ELR (cell line): ENCODE measurements at regions not wholly inside any gene's neighbourhood (a gene's known extent, or its start where the extent isn't known, plus 50 kb on each side); places are given as distances from the start of the nearest gene placed in this dataset.

Source experiments
- DNase-seq: peaks from one replicate; pipeline ENCODE4 v3.0.0-alpha.2; 2015; ENCODE audit warnings: low read depth

DNA sequence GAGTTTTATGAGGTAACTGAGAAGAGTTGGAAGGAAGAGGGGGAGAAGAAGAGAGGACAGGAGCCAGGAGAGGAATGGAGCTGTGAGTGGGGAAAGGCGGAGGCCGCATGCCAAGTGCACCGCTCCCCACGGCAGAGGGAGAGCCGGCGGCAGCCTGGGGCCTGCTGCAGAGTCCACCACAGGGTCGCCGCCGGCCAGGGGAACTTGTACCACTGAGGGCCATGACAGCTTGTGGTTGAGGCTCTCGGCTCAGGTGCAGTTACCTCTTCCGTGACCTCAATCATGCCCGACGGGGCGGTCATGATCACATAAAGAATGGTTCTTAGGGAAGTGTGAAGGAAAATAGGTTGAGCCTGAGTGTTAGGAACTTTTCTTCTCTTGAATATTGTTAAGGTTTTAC is 325.0 kb downstream of the SNAPC1 start:
- DNase-seq, result no peak

DNA sequence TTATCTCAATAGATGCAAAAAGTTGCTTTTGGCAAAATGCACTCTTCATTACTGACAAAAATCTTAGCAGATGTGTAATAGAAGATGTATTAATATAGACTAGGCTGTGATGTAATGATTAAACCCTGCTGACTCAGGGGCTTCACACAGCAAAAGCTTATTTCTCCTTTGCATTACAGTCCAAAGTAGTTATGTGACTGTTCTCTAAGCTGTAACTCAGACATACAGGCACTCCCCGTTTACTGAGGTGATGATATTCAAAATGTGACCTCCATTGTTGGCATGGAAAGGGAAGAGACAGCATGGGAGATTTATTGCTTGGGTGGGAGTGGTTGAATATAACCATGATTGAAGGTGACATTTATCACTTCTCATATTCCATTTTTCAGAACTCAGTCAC is 331.5 kb downstream of the SNAPC1 start:
- DNase-seq, result no peak

DNA sequence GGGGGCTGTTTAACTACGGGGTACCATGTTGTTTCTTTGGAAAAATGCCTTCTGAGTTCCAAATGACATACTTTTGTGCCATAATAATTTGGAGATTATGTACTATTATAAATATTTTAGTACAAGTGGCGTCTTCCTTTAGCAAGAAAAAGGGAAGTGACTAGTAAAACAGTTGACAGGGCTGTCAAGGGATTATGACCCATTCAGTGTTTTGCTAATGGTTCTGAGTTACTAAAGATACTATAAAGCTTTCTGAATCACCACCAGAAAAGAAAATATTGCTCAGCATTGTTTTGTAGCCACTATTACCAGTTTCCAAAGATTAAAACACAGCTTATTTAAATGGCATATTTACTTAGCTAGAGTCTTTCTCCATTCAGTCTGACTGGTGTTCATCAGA is 334.9 kb downstream of the SNAPC1 start:
- no peak for DNase-seq

- no peak for DNase-seq
These were observed 335.6 kb downstream of the SNAPC1 start for GRCh38 chr14:62097824-62098223.

DNA sequence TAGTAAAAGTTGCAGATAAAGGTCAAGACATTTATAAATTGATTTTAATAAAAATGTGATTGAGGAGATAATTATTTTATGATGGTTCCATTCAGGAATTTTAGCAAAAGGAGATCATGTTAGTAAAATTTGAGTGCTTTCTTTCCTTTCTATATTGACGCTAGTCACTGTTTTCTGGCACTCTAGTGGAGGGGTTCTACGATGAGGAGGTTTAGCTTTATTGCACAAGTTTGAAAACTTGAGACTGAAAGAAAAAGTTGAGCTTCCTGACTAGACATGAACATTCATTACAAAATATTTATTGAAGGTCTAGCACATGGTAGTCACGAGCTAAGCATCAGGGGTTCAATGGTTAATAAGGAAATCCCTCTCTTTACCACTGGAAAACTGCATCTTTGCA is 336.1 kb downstream of the SNAPC1 start:
- DNase-seq, result no peak

DNA sequence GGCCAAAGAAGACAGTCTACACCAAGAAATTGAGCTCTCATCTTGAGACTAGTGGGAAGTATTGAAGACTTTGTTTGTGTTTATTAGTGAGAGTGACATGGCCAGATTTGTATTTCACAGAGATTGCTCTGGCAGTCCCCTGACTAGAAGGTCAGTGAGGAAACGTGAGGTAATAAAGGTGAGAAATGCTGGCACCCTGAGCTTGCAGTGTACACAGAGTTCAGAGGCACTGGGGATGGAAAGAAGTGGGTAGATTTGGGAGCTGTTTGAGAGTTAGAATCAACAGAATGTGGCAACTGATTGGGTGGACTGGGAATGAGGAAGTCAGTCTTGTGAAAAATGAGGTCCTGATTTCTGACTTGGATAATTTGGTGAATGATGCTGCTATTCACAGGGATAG is 336.9 kb downstream of the SNAPC1 start:
- no peak for DNase-seq

GRCh38 chr14:62101189-62101588 is 339.0 kb downstream of the SNAPC1 start:
- no peak for DNase-seq

DNA sequence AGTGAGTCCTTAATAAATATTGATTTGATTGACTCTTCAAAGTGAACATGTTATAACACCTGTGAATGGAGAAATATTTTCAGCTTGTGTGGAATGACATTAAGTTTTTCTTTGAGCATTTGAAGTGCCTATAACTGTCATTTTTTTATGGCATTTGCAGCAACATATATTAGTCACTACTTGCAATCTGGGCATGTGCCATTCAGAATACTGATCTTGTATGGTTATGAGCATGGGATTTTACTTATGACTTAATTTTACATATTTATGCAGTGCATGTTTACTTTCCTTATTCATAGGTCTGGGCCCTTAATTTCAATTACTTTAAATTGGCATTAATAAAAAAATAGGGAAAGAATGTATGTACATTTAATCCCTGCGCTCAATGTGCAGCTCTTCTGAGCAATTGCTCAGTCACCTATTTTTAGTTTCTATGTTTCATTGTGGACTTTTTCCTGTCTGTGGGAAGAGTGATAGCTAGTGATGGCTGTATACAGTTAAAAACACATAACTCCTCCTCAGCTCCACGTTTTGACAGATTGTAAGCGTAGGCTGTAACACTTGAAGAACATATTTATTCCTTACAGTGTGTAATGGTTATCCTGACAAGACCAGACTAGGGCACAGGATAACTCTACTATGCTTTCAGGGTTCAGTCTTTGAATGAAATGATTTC is 339.6 kb downstream of the SNAPC1 start:
- no peak for DNase-seq

DNA sequence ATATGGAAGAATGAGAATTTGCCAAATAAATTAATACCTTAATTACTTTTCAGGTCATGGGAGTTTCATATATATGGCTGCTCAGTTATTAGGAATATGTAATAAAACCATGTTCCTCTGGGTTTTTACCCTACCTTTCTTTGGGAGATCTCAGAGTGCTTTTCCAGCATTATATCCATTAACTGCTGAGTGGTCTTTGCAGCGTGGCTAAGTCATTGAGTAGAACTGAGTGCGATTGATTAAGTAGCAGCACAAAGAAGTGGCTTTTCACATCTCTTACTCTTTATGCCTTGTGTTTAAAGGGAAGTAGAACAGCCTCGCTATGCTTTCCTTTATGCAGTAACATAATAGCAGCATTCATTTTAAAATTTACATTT is 340.1 kb downstream of the SNAPC1 start:
- no peak for DNase-seq

GRCh38 chr14:62103464-62103863 is 341.2 kb downstream of the SNAPC1 start:
- no peak for DNase-seq

DNA sequence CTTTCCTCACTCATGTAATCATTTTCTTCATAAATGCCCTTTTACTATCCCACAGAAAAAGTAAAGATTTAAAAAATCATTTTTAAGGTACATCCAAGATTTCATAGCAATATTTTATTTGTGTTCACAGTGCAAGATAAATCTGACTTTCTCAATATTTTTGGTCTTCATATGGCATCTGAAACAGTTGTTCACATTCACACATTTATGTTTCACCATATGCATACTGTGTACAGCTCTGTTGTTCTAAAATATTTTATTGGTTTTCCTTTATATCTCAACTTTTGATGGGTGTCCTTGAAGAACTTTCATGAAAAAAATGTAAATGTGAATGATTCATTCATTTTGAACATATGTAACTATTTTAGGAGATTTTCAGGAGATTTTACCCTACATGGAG is 348.7 kb downstream of the SNAPC1 start:
- DNase-seq, result no peak

- DNase-seq, result peak; percentile 71
These were observed 355.0 kb downstream of the SNAPC1 start for GRCh38 chr14:62117010-62117750.

- no peak for DNase-seq
These were observed 355.5 kb downstream of the SNAPC1 start for GRCh38 chr14:62117751-62118105.

DNA sequence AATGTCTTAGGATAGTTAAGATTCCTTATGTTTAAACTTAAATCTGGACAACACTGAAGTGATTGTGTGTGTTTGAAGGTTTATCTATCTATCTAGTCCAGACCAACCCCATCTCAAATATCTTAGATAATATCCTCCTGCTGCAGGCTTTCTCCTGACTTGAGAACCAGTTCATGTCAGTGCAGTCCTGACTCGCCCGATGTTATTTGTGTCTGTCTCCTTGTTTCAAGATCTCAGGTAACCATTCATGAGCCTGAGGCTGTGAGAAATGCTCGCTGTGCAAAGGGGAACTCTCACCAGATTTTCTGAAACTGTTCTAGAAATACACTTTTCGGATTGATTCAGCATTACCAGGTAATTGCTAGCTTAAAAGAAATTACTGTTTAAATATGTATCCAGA is 356.2 kb downstream of the SNAPC1 start:
- no peak for DNase-seq

- no peak for DNase-seq
These were observed 356.7 kb downstream of the SNAPC1 start for GRCh38 chr14:62118871-62119270.

GRCh38 chr14:62123961-62124360 is 361.7 kb downstream of the SNAPC1 start:
- no peak for DNase-seq

- DNase-seq, result no peak
These were observed 363.6 kb downstream of the SNAPC1 start for GRCh38 chr14:62125793-62126192.

- DNase-seq, result peak; percentile 78
These were observed 364.8 kb downstream of the SNAPC1 start for GRCh38 chr14:62126879-62127478.

DNA sequence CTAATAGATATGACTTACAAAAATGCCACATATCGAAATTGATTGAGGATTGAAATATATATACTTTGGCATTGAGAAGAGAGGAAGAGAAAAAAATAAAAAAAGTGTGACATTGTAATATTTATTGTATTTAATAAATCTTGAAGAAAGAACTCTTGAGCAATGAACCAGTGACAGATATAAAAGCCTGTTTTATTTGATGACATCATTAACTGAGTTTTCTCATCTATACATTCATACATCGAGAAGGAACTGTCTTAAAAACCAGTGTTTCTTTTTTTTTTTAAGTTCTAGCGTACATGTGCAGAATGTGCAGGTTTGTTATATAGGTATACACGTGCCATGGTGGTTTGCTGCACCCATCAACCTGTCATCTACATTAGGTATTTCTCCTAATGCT is 368.2 kb downstream of the SNAPC1 start:
- no peak for DNase-seq

- no peak for DNase-seq
These were observed 371.7 kb downstream of the SNAPC1 start for GRCh38 chr14:62133776-62134550.

DNA sequence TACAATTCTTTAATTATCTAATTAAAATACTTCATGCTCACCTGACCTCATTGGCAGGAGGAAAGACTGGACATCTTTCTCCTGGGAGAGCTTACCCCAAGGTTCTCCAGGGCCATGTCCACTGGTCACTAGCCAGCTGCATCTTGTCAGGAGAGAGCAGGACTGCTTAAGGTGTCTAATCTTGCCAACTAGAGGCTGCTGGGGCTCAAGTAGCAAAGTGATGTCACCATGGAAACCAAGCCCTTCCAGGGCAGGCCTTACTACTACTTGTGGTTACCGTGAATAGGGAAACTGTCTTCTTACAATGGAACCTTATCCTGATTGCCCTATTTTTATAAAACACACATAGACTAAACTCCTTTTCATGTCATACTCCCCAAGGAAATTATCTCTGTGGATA is 376.4 kb downstream of the SNAPC1 start:
- no peak for DNase-seq

DNA sequence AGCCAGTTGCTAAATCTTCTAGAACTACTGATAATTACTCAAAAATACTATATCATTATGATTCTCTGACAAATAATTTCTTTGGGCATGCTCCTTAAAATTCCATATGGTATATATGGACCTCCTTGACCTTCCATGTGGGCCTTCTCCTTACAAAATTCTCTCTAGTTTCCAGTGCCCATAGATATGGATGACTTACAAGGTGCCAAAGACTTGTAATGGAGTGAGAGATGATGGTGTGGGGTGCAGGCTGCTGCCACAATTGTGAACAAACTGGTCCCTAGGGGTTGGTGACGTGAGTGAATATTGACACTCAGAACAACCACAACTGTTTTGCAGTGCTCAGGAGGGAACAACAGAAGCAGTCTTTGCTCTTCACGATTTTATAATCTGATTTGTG is 378.9 kb downstream of the SNAPC1 start:
- no peak for DNase-seq

DNA sequence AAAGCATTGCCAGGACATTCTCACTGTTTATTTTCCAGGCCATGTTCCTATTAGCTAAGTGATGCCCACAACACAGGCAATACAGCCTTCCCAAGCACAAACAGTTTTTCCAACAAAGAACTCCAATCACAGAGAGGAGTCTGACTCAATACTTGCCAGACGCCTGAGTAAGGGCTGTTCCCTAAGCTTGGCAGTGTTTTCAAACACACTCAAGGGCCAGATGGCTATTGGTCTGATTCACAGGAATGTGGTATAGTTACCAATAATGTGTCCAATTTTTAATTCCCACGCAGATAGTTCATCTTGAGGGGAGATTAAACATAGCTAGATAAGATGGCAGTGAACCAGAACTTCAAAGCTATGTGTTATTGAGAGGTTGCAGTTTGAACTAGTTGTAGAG is 381.0 kb downstream of the SNAPC1 start:
- DNase-seq, result peak; percentile 7
